GM18868 (cell line): ENCODE measurements at regions not wholly inside any gene's neighbourhood (a gene's known extent, or its start where the extent isn't known, plus 50 kb on each side); places are given as distances from the start of the nearest gene placed in this dataset.
"Not testable (repeated sequence)": the region's sequence is repeated elsewhere in the genome, so short reads cannot be mapped to it uniquely, and the experiment has no call there.

Source experiments
- ATAC-seq: cut with Tn5 transposase; IDR thresholded peaks from one replicate; pipeline ENCODE4 v1.9.1; 2021; ENCODE audit warnings: mild to moderate bottlenecking, moderate library complexity; ENCODE audit not compliant: unreplicated experiment

GRCh38 chr3:157859541-157859940 lies 246.7 kb downstream of the SHOX2 start:
- no peak for ATAC-seq

- ATAC-seq, result no peak
Measured at GRCh38 chr3:157858821-157859220, 247.4 kb downstream of the SHOX2 start.

GRCh38 chr3:157857440-157857839 lies 248.8 kb downstream of the SHOX2 start:
- no peak for ATAC-seq

GRCh38 chr3:157856078-157856939 lies 249.9 kb downstream of the SHOX2 start:
- no peak for ATAC-seq

GRCh38 chr3:157845839-157846238 lies 260.4 kb downstream of the SHOX2 start:
- not testable (repeated sequence) for ATAC-seq

- no peak for ATAC-seq
Measured at GRCh38 chr3:157844800-157845565, 261.2 kb downstream of the SHOX2 start.

GRCh38 chr3:157844216-157844615 lies 262.0 kb downstream of the SHOX2 start:
- ATAC-seq, result no peak

GRCh38 chr3:157841029-157841428 lies 265.2 kb downstream of the SHOX2 start:
- no peak for ATAC-seq

- no peak for ATAC-seq
Measured at GRCh38 chr3:157840564-157840963, 265.7 kb downstream of the SHOX2 start.

- ATAC-seq, result no peak
Measured at GRCh38 chr3:157838457-157838856, 267.8 kb downstream of the SHOX2 start.

GRCh38 chr3:157837336-157837735 lies 268.9 kb downstream of the SHOX2 start:
- ATAC-seq, result no peak

GRCh38 chr3:157836022-157836421 lies 270.2 kb downstream of the SHOX2 start:
- ATAC-seq, result no peak

- no peak for ATAC-seq
Measured at GRCh38 chr3:157832588-157832987, 273.6 kb downstream of the SHOX2 start.

- no peak for ATAC-seq
Measured at GRCh38 chr3:157830556-157831236, 275.5 kb downstream of the SHOX2 start.

- no peak for ATAC-seq
Measured at GRCh38 chr3:157829786-157830185, 276.4 kb downstream of the SHOX2 start.

GRCh38 chr3:157824281-157824680 lies 281.9 kb downstream of the SHOX2 start:
- no peak for ATAC-seq

GRCh38 chr3:157823050-157823449 lies 283.2 kb downstream of the SHOX2 start:
- ATAC-seq, result no peak

GRCh38 chr3:157820157-157820517 lies 286.1 kb downstream of the SHOX2 start:
- no peak for ATAC-seq

GRCh38 chr3:157819270-157820156 lies 286.7 kb downstream of the SHOX2 start:
- ATAC-seq, result no peak

- no peak for ATAC-seq
Measured at GRCh38 chr3:157816896-157817295, 289.3 kb downstream of the SHOX2 start.

- ATAC-seq, result no peak
Measured at GRCh38 chr3:157816296-157816695, 289.9 kb downstream of the SHOX2 start.
